ENCODE measurements at regions not wholly inside any gene's neighbourhood (a gene's known extent, or its start where the extent isn't known, plus 50 kb on each side); places are given as distances from the start of the nearest gene placed in this dataset.

GRCh38 chr13:81393721-81394120 lies 1052.8 kb upstream of the SPRY2 start:
- H3K4me1 ChIP-seq (ENCODE audit: insufficient read depth) = peaks cover 17% of the 10 kb centered on the region; the same call in 1 of the 2 replicates
- H3K79me2 ChIP-seq (replicated peaks; ENCODE audit: insufficient read depth) = no peaks in the 10 kb centered on the region
- H3K4me2 ChIP-seq = no peak overlapping the region
- no peak overlapping the region for H2AFZ ChIP-seq
- H3K27me3 Mint-ChIP-seq (ENCODE audit: insufficient read depth, low read depth, poor library complexity) = no peaks in the 10 kb centered on the region
- no peaks in the 10 kb centered on the region for H3K27me3 ChIP-seq (ENCODE audit: insufficient read depth)
- H3K9me3 Mint-ChIP-seq = no peaks in the 10 kb centered on the region; the same call in 2 of the 3 replicates
- peaks cover 28% of the 10 kb centered on the region for H3K4me1 Mint-ChIP-seq
- H3K36me3 Mint-ChIP-seq (ENCODE audit: low read depth) = no peaks in the 10 kb centered on the region; the same call in 2 of the 3 replicates
- ATAC-seq (peak; percentile 58), DNase-seq (ENCODE audit: low spot score) (peak; percentile 32)
- H3K27ac Mint-ChIP-seq = peak overlapping the region; percentile 45
- no peaks in the 10 kb centered on the region for H3K36me3 ChIP-seq (ENCODE audit: insufficient read depth)
- no peak overlapping the region for H3K27ac ChIP-seq (ENCODE audit: low read depth)
- H3K4me3 ChIP-seq = no peak overlapping the region
- no peak overlapping the region for H3K4me3 Mint-ChIP-seq
- 0 out of 2 replicates have a peak, but pooled peaks cover 3% of the 10 kb centered on the region for H3K9me2 ChIP-seq (ENCODE audit: insufficient read depth)
- H4K20me1 ChIP-seq (replicated peaks; ENCODE audit: insufficient read depth) = no peaks in the 10 kb centered on the region
- H3F3A ChIP-seq (replicated peaks; ENCODE audit: low read depth) = no peaks in the 10 kb centered on the region
- TF ChIP-seq REST (IDR thresholded peaks at IDR 0.05; ENCODE audit: unreplicated experiment) (no peak), STAT1 (IDR thresholded peaks at IDR 0.05; ENCODE audit: unreplicated experiment) (no peak), CTCF (conservative IDR thresholded peaks at IDR 0.05; ENCODE audit: low read depth in 2 of 2) (no peak), ZNF114 (CRISPR knock-in tag; IDR thresholded peaks at IDR 0.05) (no peak), ZNF331 (CRISPR knock-in tag; IDR thresholded peaks at IDR 0.05; ENCODE audit: low read depth) (no peak), JUNB (IDR thresholded peaks at IDR 0.05; ENCODE audit: unreplicated experiment) (no peak), CREB1 (CRISPR knock-in tag; IDR thresholded peaks at IDR 0.05; ENCODE audit: low read depth) (no peak)

GRCh38 chr13:81393110-81393509 lies 1052.2 kb upstream of the SPRY2 start:
- Histone ChIP-seq H4K20me1 (replicated peaks; ENCODE audit: insufficient read depth) (no peaks in the 10 kb centered on the region), H3K27ac (ENCODE audit: low read depth) (no peak overlapping the region), H2AFZ (no peak overlapping the region), H3K9me2 (ENCODE audit: insufficient read depth) (peaks cover 9% of the 10 kb centered on the region; the same call in 1 of the 2 replicates), H3K4me1 (ENCODE audit: insufficient read depth) (peaks cover 17% of the 10 kb centered on the region; the same call in 1 of the 2 replicates), H3F3A (replicated peaks; ENCODE audit: low read depth) (no peaks in the 10 kb centered on the region), H3K79me2 (replicated peaks; ENCODE audit: insufficient read depth) (no peaks in the 10 kb centered on the region), H3K36me3 (ENCODE audit: insufficient read depth) (no peaks in the 10 kb centered on the region), H3K4me2 (no peak overlapping the region), H3K4me3 (no peak overlapping the region), H3K27me3 (ENCODE audit: insufficient read depth) (no peaks in the 10 kb centered on the region)
- no peak for DNase-seq (ENCODE audit: low spot score)
- no peak for ATAC-seq
- H3K4me1 Mint-ChIP-seq = peaks cover 28% of the 10 kb centered on the region
- TF ChIP-seq ZNF462 (CRISPR knock-in tag; IDR thresholded peaks at IDR 0.05) = no peak
- TF ChIP-seq POLR2AphosphoS5 (IDR thresholded peaks at IDR 0.05; ENCODE audit: low read depth) = no peak
- H3K9me3 Mint-ChIP-seq = no peaks in the 10 kb centered on the region; the same call in 2 of the 3 replicates
- no peak overlapping the region; the same call in 1 of the 2 replicates for H3K27ac Mint-ChIP-seq
- H3K36me3 Mint-ChIP-seq (ENCODE audit: low read depth) = no peaks in the 10 kb centered on the region; the same call in 2 of the 3 replicates
- no peaks in the 10 kb centered on the region for H3K27me3 Mint-ChIP-seq (ENCODE audit: insufficient read depth, low read depth, poor library complexity)
- no peak overlapping the region for H3K4me3 Mint-ChIP-seq
